ENCODE measurements at regions not wholly inside any gene's neighbourhood (a gene's known extent, or its start where the extent isn't known, plus 50 kb on each side); places are given as distances from the start of the nearest gene placed in this dataset.

- no peak for DNase-seq (ENCODE audit: low spot score)
- in situ Hi-C loops (cut with HindIII; ENCODE audit: low sequenced_read_pairs) = no loop called here
These were observed 183.5 kb upstream of the AFDN start for GRCh38 chr6:167643223-167643622.

- in situ Hi-C loops (cut with HindIII; ENCODE audit: low sequenced_read_pairs) = no loop called here
These were observed 183.0 kb upstream of the AFDN start for GRCh38 chr6:167643716-167644115.

GRCh38 chr6:167644412-167645132 is 182.1 kb upstream of the AFDN start:
- in situ Hi-C loops (cut with HindIII; ENCODE audit: low sequenced_read_pairs) = no loop called here
- no peak for DNase-seq (ENCODE audit: low spot score)

More at GRCh38 chr6:167643716-167644115, 183.0 kb upstream of the AFDN start:
- no peak for DNase-seq (ENCODE audit: low spot score)

- DNase-seq (ENCODE audit: low spot score) = no peak
- in situ Hi-C loops (cut with HindIII; ENCODE audit: low sequenced_read_pairs) = no loop called here
These were observed 181.3 kb upstream of the AFDN start for GRCh38 chr6:167645368-167645767.

GRCh38 chr6:167647306-167647705 is 179.4 kb upstream of the AFDN start:
- no peak for DNase-seq (ENCODE audit: low spot score)
- in situ Hi-C loops (cut with HindIII; ENCODE audit: low sequenced_read_pairs) = no loop called here

GRCh38 chr6:167647737-167648470 is 178.8 kb upstream of the AFDN start:
- in situ Hi-C loops (cut with HindIII; ENCODE audit: low sequenced_read_pairs) = no loop called here
- no peak for DNase-seq (ENCODE audit: low spot score)

GRCh38 chr6:167648501-167649278 is 178.0 kb upstream of the AFDN start:
- in situ Hi-C loops (cut with HindIII; ENCODE audit: low sequenced_read_pairs) = no loop called here
- no peak for DNase-seq (ENCODE audit: low spot score)

- DNase-seq (ENCODE audit: low spot score) = no peak
- in situ Hi-C loops (cut with HindIII; ENCODE audit: low sequenced_read_pairs) = no loop called here
These were observed 177.2 kb upstream of the AFDN start for GRCh38 chr6:167649476-167649875.

GRCh38 chr6:167650730-167651317 is 175.9 kb upstream of the AFDN start:
- no peak for DNase-seq (ENCODE audit: low spot score)
- in situ Hi-C loops (cut with HindIII; ENCODE audit: low sequenced_read_pairs) = no loop called here

GRCh38 chr6:167651318-167652041 is 175.2 kb upstream of the AFDN start:
- in situ Hi-C loops (cut with HindIII; ENCODE audit: low sequenced_read_pairs) = no loop called here

GRCh38 chr6:167652042-167652700 is 174.5 kb upstream of the AFDN start:
- in situ Hi-C loops (cut with HindIII; ENCODE audit: low sequenced_read_pairs) = no loop called here

More at GRCh38 chr6:167651318-167652041, 175.2 kb upstream of the AFDN start:
- no peak for DNase-seq (ENCODE audit: low spot score)

GRCh38 chr6:167652701-167653095 is 174.0 kb upstream of the AFDN start:
- DNase-seq (ENCODE audit: low spot score) = no peak
- in situ Hi-C loops (cut with HindIII; ENCODE audit: low sequenced_read_pairs) = no loop called here

More at GRCh38 chr6:167652042-167652700, 174.5 kb upstream of the AFDN start:
- no peak for DNase-seq (ENCODE audit: low spot score)

- no peak for DNase-seq (ENCODE audit: low spot score)
- in situ Hi-C loops (cut with HindIII; ENCODE audit: low sequenced_read_pairs) = no loop called here
These were observed 173.2 kb upstream of the AFDN start for GRCh38 chr6:167653561-167653960.

- in situ Hi-C loops (cut with HindIII; ENCODE audit: low sequenced_read_pairs) = no loop called here
- DNase-seq (ENCODE audit: low spot score) = no peak
These were observed 172.3 kb upstream of the AFDN start for GRCh38 chr6:167654389-167654788.

GRCh38 chr6:167655174-167655821 is 171.4 kb upstream of the AFDN start:
- in situ Hi-C loops (cut with HindIII; ENCODE audit: low sequenced_read_pairs) = no loop called here
- no peak for DNase-seq (ENCODE audit: low spot score)

GRCh38 chr6:167658106-167658505 is 168.6 kb upstream of the AFDN start:
- in situ Hi-C loops (cut with HindIII; ENCODE audit: low sequenced_read_pairs) = no loop called here
- DNase-seq (ENCODE audit: low spot score) = no peak

GRCh38 chr6:167659046-167659445 is 167.7 kb upstream of the AFDN start:
- in situ Hi-C loops (cut with HindIII; ENCODE audit: low sequenced_read_pairs) = no loop called here
- DNase-seq (ENCODE audit: low spot score) = no peak

- DNase-seq (ENCODE audit: low spot score) = no peak
- in situ Hi-C loops (cut with HindIII; ENCODE audit: low sequenced_read_pairs) = no loop called here
These were observed 166.3 kb upstream of the AFDN start for GRCh38 chr6:167660424-167660823.
